ENCODE measurements at regions not wholly inside any gene's neighbourhood (a gene's known extent, or its start where the extent isn't known, plus 50 kb on each side); places are given as distances from the start of the nearest gene placed in this dataset.

DNA sequence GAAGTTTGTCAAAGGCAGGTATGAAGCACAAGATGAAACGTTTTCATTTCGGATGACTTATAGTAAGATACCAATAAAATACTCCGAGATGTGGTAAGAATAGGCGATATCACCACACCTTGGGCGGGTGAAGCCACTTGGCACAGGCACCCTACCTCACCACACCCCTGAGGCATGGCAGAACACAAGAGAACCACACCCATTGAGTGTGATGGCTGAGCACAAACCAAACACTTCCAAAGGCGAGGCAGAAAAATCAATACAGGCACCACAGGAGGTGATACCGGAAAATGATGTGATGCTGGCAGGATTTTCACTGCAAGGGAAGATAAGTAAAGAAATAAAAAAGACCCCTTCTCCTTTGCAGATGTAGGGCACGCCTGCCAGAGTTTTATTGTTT is 332.9 kb upstream of the PRDM1 start:
- Histone ChIP-seq H3K27me3 (ENCODE audit: control insufficient read depth, insufficient read depth, low read length) (no peaks in the 10 kb centered on the region), H3K36me3 (ENCODE audit: control insufficient read depth, insufficient read depth, low read length) (no peaks in the 10 kb centered on the region), H3K4me3 (ENCODE audit: low read depth, low read length) (no peak overlapping the region)
- DNase-seq (ENCODE audit: low read depth) = no peak
- TF ChIP-seq, protein P1, sequence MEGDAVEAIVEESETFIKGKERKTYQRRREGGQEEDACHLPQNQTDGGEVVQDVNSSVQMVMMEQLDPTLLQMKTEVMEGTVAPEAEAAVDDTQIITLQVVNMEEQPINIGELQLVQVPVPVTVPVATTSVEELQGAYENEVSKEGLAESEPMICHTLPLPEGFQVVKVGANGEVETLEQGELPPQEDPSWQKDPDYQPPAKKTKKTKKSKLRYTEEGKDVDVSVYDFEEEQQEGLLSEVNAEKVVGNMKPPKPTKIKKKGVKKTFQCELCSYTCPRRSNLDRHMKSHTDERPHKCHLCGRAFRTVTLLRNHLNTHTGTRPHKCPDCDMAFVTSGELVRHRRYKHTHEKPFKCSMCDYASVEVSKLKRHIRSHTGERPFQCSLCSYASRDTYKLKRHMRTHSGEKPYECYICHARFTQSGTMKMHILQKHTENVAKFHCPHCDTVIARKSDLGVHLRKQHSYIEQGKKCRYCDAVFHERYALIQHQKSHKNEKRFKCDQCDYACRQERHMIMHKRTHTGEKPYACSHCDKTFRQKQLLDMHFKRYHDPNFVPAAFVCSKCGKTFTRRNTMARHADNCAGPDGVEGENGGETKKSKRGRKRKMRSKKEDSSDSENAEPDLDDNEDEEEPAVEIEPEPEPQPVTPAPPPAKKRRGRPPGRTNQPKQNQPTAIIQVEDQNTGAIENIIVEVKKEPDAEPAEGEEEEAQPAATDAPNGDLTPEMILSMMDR (IDR thresholded peaks at IDR 0.05; ENCODE audit: insufficient read depth, low read length, poor library complexity, severe bottlenecking) = no peak

- TF ChIP-seq, protein P1 (IDR thresholded peaks at IDR 0.05; ENCODE audit: insufficient read depth, low read length, poor library complexity, severe bottlenecking) = no peak
- Histone ChIP-seq H3K36me3 (ENCODE audit: control insufficient read depth, insufficient read depth, low read length) (no peaks in the 10 kb centered on the region), H3K4me3 (ENCODE audit: low read depth, low read length) (no peak overlapping the region), H3K27me3 (ENCODE audit: control insufficient read depth, insufficient read depth, low read length) (no peaks in the 10 kb centered on the region)
- DNase-seq (ENCODE audit: low read depth) = no peak
These were observed 336.0 kb upstream of the PRDM1 start for GRCh38 chr6:105750089-105750488.

DNA sequence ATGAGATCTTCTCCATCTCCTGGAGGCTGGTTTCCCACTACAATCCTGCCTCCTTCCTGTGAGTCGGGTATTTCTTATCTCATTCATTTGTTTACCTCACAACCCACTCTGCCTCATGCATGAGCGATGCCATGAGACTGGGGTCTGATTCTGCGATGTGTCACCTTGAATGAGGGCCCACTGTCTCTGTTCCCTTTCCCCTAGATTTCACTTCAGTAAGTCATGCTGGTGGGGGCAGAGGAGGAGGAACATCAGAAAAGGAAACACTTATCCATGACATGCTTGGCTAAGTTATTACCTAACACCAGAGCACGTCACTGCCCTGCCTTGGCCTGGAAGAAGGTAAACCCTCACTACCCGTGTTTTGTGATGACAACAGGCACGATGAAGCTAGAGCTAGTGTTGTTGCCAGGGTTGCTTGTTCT is 337.4 kb upstream of the PRDM1 start:
- DNase-seq (ENCODE audit: low read depth) = peak; percentile 88

GRCh38 chr6:105747823-105748405 is 338.2 kb upstream of the PRDM1 start:
- no peak for DNase-seq (ENCODE audit: low read depth)
- Histone ChIP-seq H3K4me3 (ENCODE audit: low read depth, low read length) (no peak overlapping the region), H3K27me3 (ENCODE audit: control insufficient read depth, insufficient read depth, low read length) (no peaks in the 10 kb centered on the region), H3K36me3 (ENCODE audit: control insufficient read depth, insufficient read depth, low read length) (no peaks in the 10 kb centered on the region)
- TF ChIP-seq, protein P1 (IDR thresholded peaks at IDR 0.05; ENCODE audit: insufficient read depth, low read length, poor library complexity, severe bottlenecking) = no peak

More for the DNA sequence above, 337.4 kb upstream of the PRDM1 start:
- Histone ChIP-seq H3K27me3 (ENCODE audit: control insufficient read depth, insufficient read depth, low read length) (no peaks in the 10 kb centered on the region), H3K36me3 (ENCODE audit: control insufficient read depth, insufficient read depth, low read length) (no peaks in the 10 kb centered on the region), H3K4me3 (ENCODE audit: low read depth, low read length) (no peak overlapping the region)
- TF ChIP-seq, protein P1 (IDR thresholded peaks at IDR 0.05; ENCODE audit: insufficient read depth, low read length, poor library complexity, severe bottlenecking) = no peak

GRCh38 chr6:105746509-105746908 is 339.6 kb upstream of the PRDM1 start:
- Histone ChIP-seq H3K27me3 (ENCODE audit: control insufficient read depth, insufficient read depth, low read length) (no peaks in the 10 kb centered on the region), H3K36me3 (ENCODE audit: control insufficient read depth, insufficient read depth, low read length) (no peaks in the 10 kb centered on the region), H3K4me3 (ENCODE audit: low read depth, low read length) (no peak overlapping the region)
- no peak for DNase-seq (ENCODE audit: low read depth)
- TF ChIP-seq, protein P1 (IDR thresholded peaks at IDR 0.05; ENCODE audit: insufficient read depth, low read length, poor library complexity, severe bottlenecking) = no peak

- TF ChIP-seq, protein P1 (IDR thresholded peaks at IDR 0.05; ENCODE audit: insufficient read depth, low read length, poor library complexity, severe bottlenecking) = no peak
- H3K27me3 ChIP-seq (ENCODE audit: control insufficient read depth, insufficient read depth, low read length) = no peaks in the 10 kb centered on the region
- no peaks in the 10 kb centered on the region for H3K36me3 ChIP-seq (ENCODE audit: control insufficient read depth, insufficient read depth, low read length)
- no peak for DNase-seq (ENCODE audit: low read depth)
- H3K4me3 ChIP-seq (ENCODE audit: low read depth, low read length) = no peak overlapping the region
These were observed 340.0 kb upstream of the PRDM1 start for GRCh38 chr6:105746130-105746505.
